Inflammatory macrophage (primary cell): ENCODE measurements at regions not wholly inside any gene's neighbourhood (a gene's known extent, or its start where the extent isn't known, plus 50 kb on each side); places are given as distances from the start of the nearest gene placed in this dataset.
"Not testable (repeated sequence)": the region's sequence is repeated elsewhere in the genome, so short reads cannot be mapped to it uniquely, and the experiment has no call there.

Source experiments
- DNase-seq, 2 donors: peaks; one replicate each; pipeline ENCODE4 v3.0.0-alpha.2; 2020 to 2022

DNA sequence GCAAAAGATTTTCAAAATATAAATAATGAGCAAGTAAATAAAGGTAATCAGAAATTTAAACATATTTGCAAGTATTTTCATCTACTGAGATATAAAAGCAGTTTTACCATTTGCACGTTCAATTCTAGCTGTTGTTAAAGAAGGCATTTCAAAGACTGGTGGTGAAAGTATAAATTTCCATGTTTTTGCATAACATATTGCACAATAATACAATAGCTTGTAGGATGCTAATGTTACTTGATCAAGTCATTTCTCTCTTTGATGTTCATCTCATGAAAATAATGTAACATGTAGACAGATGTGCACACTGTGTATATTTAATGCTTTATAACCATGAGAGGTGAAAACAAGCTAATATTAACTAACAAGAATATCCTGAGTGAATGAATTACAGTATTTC lies 651.9 kb downstream of the CDH9 start:
- no peak for DNase-seq

DNA sequence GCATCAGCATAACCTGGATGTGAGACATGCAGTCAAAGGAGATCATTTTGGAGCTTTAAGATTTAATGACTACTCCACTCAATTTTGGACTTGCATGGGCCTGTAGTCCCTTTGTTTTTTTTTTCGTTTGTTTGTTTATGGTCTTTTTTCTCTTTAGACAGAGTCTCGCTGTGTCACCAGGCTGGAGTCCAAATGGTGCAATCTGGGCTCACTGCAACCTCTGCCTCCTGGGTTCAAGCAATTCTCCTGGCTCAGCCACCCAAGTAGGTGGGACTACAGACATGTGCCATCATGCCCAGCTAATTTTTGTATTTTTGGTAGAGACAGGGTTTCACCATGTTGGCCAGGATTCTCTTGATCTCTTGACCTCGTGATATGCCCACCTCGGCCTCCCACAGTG lies 673.8 kb downstream of the CDH9 start:
- DNase-seq = not testable (repeated sequence)

DNA sequence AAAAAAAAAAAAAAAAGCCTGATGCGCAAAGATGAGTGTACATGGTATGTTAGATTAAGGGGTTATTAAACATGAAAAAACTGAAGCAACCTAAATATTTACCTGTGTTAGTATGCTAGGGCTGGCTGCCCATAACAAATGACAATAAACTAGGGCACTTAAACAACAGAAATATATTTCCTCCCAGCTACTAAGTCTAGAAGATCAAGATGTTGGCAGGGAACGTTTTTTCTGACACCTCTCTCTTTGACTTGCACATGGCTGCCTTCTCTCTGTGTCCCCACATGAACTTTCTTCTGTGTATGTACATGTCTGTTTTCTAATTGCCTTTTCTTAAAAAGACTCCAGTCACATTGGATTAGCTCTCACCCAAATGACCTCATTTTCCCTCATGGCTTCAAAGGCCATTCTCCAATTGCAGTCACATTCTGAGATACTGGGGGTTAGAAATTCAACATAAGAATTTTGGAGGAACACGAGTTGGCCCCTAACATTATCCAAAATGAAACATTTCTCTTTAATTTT lies 694.5 kb downstream of the CDH9 start:
- DNase-seq = no peak

DNA sequence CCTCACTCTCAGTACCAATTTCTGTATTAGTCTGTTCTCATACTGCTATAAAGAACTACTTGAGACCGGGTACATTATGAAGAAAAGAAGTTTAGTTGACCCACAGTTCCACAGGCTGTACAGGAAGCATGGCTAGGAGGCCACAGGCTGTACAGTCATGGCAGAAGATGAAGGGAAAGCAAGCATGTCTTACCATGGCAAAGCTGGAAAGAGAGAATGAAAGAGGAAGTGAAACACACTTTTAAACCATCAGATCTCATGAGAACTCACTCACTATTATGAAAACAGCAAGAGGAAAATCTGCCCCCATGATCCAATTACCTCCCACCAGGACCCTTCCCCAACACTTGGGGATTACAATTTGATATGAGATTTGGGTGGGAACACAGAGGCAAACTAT lies 698.8 kb downstream of the CDH9 start:
- no peak for DNase-seq

DNA sequence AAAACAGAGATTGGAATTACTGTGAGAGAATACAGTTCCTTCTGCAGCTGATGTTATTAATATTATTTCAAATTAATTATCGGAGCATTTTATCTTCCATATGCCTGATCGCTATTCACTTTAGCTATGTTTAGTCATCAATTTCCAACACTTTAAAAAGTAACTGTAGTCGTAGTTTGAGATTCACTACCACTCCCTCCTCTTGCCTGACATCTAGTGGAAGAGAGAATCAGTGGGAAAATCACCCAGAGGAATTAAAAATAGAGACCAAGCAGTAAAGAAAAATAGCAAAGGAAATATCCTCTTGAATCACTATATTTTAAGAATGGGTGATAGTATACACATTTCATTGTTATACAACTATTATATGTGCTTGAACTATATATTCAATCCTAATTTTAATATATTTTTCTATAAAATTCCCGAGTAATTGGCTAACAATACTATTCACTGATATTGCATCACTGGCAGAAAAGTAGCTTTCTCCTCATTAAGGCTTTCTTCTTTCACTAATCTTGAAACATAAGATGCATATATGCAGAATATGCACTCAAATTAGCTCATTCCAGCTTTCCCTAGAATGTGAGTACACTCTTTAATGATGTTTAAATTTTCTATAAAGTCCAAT lies 708.7 kb downstream of the CDH9 start:
- DNase-seq = no peak

DNA sequence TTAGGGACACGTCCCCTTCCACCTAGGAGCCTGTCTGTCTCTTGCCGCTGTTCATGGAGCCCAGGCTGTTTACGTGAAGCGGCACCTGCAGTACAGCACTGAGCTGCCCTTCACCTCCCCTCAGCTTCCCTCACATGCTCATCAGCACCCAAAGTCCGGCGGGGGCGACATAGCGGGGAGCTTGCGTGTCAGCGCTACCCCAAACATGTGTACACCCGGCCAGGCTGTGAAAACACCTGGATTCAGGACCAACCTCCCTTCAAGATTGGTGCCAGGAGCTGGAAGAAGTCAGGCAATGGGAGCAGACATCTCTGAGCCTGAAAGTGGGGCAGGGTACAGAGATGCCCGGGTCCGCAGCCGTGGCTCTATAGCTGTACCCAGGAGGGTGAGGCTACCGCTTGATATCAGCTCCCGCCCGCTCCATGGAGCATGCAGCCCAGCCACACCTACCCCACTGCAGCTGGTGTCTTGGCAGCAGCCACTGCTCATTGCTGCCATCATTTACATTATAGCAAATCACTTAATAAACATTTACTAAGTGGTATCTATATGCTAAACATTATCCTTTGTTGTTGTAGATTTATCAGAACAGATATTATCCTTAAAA lies 712.1 kb downstream of the CDH9 start:
- DNase-seq = no peak

DNA sequence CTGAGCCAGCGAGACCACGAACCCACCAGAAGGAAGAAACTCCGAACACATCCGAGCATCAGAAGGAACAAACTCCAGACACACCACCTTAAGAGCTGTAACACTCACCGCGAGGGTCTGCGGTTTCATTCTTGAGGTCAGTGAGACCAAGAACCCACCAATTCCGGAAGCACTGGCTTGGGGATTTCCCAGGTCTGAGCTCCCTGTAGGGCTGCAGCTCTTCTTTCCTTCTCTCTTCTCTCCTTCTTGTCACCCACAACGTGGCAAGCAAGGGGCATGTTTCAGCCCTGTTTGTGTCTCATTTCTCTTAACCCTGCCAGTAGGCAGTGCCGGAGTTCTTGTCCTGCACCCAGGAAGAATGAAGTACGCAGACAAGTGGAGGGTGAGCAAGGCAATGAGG lies 713.0 kb downstream of the CDH9 start:
- DNase-seq = not testable (repeated sequence)

DNA sequence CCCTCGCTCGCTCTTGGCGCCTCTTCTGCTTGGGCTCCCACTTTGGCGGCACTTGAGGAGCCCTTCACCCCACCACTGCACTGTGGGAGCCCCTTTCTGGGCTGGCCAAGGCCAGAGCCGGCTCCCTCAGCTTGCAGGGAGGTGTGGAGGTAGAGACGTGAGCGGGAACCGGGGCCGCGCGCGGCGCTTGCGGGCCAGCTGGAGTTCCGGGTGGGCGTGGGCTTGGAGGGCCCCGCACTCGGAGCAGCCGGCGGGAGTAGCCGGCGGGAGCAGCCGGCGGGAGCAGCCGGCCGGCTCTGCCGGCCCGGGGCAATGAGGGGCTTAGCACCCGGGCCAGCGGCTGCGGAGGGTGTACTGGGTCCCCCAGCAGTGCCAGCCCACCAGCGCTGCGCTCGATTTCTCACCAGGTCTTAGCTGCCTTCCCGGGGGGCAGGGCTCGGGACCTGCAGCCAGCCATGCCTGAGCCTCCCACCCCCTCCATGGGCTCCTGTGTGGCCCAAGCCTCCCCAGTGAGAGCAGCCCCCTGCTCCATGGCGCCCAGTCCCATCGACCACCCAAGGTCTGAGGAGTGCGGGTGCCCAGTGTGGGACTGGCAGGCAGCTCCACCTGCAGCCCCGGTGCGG lies 714.0 kb downstream of the CDH9 start:
- DNase-seq = not testable (repeated sequence)

DNA sequence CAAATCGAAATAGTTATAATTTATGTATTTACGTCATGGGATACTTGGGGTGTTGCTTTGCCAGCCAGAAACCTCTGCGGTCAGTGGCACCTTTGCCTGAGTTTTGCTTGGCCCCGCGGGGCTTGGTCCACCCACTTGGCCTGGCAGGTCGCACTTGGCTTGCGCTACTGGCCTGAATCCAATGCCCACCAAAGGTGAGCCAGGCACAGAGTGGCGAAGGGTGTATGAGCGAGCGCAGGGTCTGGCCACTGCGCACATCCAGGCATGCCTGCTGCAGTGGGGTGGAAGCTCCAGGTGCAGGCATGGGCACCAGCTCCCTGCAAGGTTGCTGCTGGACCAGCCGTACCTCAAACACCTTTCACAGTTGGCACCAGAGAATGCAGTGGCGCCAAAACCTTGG lies 714.6 kb downstream of the CDH9 start:
- DNase-seq = no peak

DNA sequence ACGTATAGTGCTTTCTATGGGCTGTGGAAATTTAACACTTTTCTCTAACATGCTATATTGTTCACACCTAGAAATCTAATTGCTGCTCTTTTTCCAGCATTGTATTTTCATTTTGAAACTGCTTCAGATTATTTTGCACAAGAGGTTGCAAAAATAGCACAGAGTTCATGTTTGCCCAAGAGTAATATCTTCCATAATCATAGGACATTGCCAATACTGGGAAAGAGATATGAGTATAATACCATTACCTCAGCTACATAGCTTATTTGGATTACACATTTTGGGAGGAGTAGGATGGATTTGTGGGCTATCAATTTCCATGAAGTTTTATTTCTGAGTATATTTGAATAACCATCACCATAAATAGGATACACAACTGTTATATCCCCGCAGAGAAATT lies 717.1 kb downstream of the CDH9 start:
- no peak for DNase-seq

DNA sequence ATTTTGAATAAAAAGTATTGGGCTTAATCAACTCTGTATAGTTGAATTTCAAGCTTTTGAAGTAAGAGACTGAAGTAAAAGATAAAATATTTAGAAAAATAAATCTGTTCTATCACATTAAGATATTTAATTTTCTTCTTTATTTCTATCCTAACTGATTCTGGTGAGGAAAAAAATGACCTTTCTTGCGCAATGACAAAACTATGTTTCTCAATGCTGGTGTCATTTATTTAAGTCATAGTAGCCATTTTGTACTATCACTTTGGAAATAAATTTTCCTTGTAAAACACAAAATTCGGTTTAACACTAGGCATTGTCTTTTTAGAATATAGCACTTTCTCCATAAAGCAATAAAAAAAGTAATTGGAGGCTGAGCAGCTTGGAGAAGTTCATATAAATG lies 728.0 kb downstream of the CDH9 start:
- DNase-seq = no peak

DNA sequence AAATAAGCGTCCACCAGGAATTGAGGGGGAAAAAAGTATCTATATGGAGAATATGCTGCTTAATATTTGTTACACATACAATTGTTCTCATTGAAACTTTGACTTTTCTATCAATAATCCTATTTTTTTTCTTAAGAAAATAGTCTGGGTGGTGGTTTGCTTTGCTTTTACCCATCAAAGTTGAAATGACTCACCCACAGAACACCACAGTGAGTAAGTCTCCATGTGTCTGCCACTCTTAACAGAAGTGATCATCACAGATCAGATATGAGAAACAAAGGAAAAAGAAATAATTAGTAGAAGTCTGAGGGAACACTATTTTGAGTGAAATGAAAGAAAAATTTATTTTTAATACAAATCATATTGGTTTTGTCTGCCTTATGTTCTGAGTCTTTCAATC lies 742.8 kb downstream of the CDH9 start:
- DNase-seq = no peak

DNA sequence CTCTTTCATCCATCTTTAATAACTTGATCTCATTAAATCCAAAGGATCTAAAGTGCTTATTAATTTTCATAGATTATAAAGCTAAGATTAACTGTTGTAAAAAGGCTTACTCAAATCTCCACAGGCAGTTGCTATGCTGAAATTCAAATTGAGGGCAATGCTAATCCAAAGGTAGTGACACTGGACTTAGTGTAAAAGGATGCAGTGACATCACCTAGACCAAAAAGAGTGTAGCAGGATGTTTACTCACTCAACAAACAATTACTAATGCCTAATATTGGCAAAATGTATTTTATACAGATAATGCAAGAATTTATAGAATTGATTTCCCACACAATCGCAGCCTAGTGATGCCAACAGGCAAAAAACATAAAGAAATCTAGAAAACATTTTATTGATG lies 756.2 kb downstream of the CDH9 start:
- no peak for DNase-seq

DNA sequence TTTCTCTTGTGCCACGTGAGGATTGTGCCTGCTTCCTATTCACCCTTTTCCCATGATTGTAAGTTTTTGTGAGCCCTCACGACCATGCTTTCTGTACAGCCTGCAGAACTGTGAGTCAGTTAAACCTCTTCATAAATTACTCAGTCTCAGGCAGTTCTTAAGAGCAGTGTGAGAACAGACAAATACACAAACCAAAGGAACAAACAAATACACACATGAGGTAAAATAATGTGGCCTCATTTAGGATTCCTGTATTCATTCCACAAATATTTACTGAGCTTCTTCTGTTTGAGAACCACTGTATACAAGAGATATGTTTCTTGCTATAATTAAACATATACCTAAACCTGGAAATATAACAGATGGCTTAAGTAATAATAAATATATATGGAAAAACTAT lies 760.3 kb downstream of the CDH9 start:
- no peak for DNase-seq

DNA sequence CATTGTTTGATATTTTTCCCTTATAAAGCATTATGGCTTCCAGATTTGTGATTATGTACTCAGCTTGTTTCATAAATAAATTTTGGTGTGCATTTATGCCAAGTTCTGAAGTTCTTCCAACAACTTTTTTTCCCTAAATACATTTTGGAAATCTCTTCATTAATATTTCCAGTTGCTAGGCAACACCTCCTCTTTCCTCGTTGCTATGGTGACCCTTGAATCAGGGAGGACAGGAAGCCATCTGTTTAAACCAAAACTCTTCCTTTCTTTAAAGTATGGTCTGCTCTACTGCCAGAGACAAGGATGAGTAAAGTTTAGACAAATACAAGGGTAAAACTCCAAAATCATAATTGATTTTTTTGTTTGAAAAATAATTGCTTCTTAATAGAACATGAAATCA lies 779.3 kb downstream of the CDH9 start:
- DNase-seq = no peak

DNA sequence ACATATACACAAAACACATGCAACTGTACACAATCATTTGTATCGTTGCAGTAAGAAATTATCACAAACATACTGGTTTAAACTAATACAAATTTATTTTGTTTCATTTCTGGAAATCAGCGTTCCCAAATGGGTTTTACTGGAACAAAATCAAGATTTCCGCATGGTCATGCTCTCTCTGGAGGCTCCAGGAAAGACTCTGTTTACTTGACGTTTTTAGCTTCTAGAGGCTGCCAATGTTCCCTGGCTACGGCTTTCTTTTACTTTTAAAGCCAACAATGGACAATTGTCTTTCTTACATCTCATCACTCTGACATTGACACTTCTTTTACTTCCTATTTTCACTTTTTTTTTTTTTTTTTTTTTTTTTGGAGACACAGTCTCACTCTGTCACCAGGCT lies 793.1 kb downstream of the CDH9 start:
- DNase-seq = no peak

DNA sequence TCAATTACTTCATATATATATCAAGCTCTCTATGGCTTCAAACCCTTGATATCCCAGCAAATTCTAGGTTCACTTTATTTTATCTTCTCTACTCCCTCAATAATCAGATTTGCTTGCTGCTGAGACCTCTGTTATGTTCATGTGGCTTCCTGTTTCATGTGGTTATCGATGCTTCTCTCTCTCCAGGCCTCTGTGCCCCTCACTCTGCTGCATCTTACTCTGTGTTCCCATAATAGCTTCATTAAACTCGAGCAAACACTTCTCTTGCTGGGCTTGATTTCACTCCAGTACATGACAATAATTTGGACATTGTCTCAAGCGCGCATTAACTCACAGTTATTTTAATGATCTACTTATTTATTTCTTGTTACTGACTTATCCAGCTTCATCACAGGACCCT lies 798.8 kb downstream of the CDH9 start:
- DNase-seq = no peak

DNA sequence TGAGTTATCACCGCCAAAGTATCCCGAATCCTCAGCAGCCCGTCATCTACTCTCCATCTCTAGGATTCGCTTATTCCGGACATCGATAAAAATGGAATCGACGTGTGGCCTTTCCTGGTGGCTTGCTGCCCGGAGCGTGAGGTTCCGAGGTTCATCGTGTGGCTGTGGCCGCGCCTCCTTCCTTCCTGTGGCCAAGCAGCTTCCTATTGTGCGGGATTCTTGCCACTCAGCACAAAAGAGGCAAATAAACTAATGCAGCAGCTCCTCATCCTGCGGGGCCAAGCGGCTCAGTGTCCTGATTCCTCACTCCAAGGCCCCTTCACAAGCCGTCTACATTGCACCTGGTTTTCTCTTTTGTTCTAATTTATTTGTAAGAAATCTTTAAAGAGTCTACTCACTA lies 800.9 kb downstream of the CDH9 start:
- DNase-seq = no peak

DNA sequence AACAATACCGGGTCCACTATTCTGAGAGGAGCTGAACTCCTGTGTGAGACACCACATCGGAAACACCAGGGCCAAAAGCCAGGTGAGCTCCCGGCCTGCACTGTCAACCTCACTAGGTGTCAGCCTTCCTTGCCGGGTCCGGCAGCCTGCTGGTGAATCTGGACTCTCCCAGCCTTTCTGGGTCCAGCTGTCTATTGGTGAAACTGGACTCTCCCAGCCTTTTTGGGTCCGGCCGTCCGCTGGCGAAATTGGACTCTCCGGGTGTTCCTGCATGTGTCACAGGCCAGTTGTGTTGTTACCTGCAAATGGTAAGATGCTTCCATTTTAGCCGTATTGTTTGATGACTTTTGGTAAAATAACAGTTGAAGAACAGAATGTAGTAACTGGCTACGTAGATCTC lies 801.5 kb downstream of the CDH9 start:
- DNase-seq = no peak

DNA sequence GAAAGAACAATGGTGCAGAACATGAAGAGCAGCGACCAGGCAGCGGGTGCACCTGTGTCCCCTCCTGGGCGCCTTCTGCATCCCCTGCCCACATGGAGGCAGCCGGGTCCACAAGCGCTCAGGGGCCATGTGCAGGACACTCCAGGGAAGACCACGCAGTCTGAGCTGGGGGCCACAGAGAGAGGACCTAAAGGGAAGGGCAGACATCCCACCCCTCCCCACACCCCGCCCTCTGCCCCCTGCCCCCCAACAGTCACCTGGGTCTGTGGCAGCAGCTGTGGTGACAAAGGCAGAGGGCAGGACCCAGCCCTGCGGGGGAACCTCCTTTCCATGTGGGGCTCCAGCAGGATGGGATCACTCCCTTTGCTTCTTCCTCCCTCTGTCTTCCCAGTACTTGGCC lies 805.7 kb downstream of the CDH9 start:
- no peak for DNase-seq

DNA sequence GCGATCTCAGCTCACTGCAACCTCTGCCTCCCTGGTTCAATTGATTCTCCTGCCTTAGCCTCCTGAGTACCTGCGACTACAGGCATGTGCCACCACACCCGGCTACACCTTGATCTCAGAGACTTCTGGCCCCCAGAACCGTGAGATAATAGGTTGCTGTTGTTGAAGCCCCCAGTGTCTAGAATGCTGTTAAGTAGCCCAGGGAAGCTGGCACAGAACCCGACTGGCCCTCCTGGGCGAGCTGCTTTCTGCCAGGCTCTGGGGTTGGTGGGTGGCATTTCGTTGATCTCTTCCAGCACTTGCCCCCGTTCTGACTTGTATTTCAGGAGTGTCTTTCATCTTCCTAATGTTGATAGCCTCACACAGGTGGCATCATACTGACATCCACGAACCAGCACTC lies 807.1 kb downstream of the CDH9 start:
- DNase-seq = no peak

DNA sequence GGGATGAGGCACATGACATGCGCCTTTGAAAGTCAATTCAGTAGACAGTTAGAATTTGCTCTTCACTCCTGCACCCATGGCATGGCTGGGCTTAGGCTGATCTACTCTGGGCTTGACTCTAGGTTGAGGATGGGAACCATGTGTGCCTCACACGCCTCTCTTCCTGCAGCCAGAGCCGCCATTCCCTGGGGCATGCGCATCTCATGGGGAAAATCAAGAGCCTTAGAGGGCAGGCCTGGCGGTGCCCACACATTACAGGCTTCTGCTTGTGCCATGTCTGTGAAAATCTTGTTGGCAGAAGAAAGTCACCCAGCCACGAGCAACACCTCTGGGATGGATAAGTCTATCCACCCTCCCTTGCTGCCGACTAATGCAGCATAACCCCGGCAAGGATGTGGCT lies 808.5 kb downstream of the CDH9 start:
- no peak for DNase-seq

DNA sequence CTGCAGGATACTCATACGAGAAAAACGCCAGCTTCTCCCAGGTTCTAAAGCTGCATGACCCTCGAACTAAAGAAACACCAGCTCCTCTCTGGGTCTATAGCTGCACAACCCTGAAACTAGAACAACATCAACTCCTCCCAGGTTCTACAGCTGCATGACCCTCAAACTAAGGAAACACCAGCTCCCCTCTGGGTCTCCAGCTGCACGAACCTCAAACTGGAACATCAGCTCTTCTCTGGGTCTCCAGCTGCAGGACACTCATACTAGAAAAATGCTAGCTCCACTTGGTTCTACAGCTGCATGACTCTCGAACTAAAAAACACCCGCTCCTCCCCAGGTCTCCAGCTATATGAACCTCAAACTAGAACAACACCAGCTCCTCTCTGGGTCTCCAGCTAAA lies 811.1 kb downstream of the CDH9 start:
- no peak for DNase-seq

DNA sequence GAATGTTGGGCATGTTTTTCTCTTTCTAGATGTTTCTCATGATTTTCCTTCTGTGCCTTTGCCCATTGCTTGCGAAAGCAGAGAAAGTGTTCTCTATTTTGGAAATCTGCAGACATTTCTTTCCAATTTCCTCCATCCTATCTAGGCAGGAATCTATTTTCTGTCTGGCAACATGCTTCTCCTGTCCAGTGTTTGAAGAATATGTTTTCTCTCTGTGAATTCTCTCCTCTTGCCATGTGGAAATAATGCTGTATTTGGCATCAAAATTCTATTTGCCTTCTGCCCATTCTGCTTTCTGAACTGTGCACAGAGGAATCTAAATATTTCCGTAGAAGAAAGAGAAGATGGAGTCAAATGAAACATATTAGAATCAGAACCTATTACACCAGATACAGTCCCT lies 833.3 kb downstream of the CDH9 start:
- no peak for DNase-seq

DNA sequence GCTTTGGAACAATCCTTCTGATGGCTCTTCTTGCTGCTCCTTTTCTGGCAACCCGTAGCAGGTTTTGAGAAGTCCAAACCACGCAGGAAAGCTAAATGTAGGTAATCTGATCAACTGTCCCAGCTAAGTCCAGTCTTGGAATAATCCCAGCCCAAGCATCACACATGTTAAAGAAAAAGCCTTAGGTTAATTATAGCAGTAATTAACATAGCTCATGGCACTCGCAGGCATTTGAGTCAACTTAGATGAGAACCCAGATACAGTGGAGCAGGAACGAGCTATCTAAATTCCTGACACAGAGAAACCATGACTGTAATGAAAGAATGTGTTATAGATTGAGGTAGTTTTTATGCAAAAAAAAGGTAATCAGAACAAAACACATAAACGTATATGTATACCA lies 844.8 kb downstream of the CDH9 start:
- DNase-seq = no peak
